ENCODE measurements at regions not wholly inside any gene's neighbourhood (a gene's known extent, or its start where the extent isn't known, plus 50 kb on each side); places are given as distances from the start of the nearest gene placed in this dataset.

DNA sequence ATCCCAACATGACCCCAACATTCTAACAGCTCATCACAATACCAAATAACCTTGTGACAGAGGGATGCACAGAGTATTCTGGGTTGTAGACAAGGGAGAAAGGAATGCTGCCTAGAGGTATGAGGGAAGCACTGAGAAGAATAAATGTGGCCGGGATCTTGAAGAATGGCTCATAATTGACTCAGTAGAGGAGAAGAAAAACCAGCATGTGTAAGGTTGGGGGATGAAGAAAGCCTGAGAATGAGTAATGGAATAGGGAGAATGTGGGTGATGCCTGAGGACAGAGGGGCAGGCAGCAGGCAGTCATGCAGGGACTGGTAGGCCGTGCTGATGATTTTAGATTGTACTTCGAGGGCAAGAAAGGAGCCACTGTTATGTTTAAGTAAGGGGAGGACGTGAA, 75.4 kb upstream of the ELMO1 start:
- Histone ChIP-seq H3K9ac (no peak overlapping the region), H3K27me3 (ENCODE audit: insufficient read depth, low read depth) (no peaks in the 10 kb centered on the region), H3K79me2 (ENCODE audit: insufficient read depth, low read depth) (no peaks in the 10 kb centered on the region), H3K4me1 (ENCODE audit: low read depth, poor library complexity, severe bottlenecking) (no peaks in the 10 kb centered on the region), H3K4me2 (no peak overlapping the region), H3K4me3 (IDR thresholded peaks at IDR 0.05; ENCODE audit: insufficient read depth, low read depth, low read length) (no peak overlapping the region), H3K27ac (no peak overlapping the region), H3K36me3 (ENCODE audit: insufficient read depth) (no peaks in the 10 kb centered on the region), H4K20me1 (ENCODE audit: insufficient read depth) (no peaks in the 10 kb centered on the region), H2AFZ (ENCODE audit: low read depth) (no peak overlapping the region)
- TF ChIP-seq, protein P1, sequence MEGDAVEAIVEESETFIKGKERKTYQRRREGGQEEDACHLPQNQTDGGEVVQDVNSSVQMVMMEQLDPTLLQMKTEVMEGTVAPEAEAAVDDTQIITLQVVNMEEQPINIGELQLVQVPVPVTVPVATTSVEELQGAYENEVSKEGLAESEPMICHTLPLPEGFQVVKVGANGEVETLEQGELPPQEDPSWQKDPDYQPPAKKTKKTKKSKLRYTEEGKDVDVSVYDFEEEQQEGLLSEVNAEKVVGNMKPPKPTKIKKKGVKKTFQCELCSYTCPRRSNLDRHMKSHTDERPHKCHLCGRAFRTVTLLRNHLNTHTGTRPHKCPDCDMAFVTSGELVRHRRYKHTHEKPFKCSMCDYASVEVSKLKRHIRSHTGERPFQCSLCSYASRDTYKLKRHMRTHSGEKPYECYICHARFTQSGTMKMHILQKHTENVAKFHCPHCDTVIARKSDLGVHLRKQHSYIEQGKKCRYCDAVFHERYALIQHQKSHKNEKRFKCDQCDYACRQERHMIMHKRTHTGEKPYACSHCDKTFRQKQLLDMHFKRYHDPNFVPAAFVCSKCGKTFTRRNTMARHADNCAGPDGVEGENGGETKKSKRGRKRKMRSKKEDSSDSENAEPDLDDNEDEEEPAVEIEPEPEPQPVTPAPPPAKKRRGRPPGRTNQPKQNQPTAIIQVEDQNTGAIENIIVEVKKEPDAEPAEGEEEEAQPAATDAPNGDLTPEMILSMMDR (conservative IDR thresholded peaks at IDR 0.05; ENCODE audit: low read depth, low read length): no peak

GRCh38 chr7:37524797-37525196, 76.1 kb upstream of the ELMO1 start:
- no peak overlapping the region for H2AFZ ChIP-seq (ENCODE audit: low read depth)
- H3K79me2 ChIP-seq (ENCODE audit: insufficient read depth, low read depth): no peaks in the 10 kb centered on the region
- H3K27me3 ChIP-seq (ENCODE audit: insufficient read depth, low read depth): no peaks in the 10 kb centered on the region
- H3K9ac ChIP-seq: no peak overlapping the region
- no peak overlapping the region for H3K4me3 ChIP-seq (IDR thresholded peaks at IDR 0.05; ENCODE audit: insufficient read depth, low read depth, low read length)
- TF ChIP-seq, protein P1 (conservative IDR thresholded peaks at IDR 0.05; ENCODE audit: low read depth, low read length): no peak
- H4K20me1 ChIP-seq (ENCODE audit: insufficient read depth): no peaks in the 10 kb centered on the region
- H3K4me2 ChIP-seq: no peak overlapping the region
- no peaks in the 10 kb centered on the region for H3K36me3 ChIP-seq (ENCODE audit: insufficient read depth)
- H3K4me1 ChIP-seq (ENCODE audit: low read depth, poor library complexity, severe bottlenecking): no peaks in the 10 kb centered on the region
- H3K27ac ChIP-seq: no peak overlapping the region

- no peaks in the 10 kb centered on the region for H3K36me3 ChIP-seq (ENCODE audit: insufficient read depth)
- no peaks in the 10 kb centered on the region for H3K4me1 ChIP-seq (ENCODE audit: low read depth, poor library complexity, severe bottlenecking)
- no peak overlapping the region for H3K4me2 ChIP-seq
- no peaks in the 10 kb centered on the region for H3K79me2 ChIP-seq (ENCODE audit: insufficient read depth, low read depth)
- no peak overlapping the region for H2AFZ ChIP-seq (ENCODE audit: low read depth)
- no peak overlapping the region for H3K4me3 ChIP-seq (IDR thresholded peaks at IDR 0.05; ENCODE audit: insufficient read depth, low read depth, low read length)
- H4K20me1 ChIP-seq (ENCODE audit: insufficient read depth): no peaks in the 10 kb centered on the region
- H3K27ac ChIP-seq: no peak overlapping the region
- no peaks in the 10 kb centered on the region for H3K27me3 ChIP-seq (ENCODE audit: insufficient read depth, low read depth)
- TF ChIP-seq, protein P1 (conservative IDR thresholded peaks at IDR 0.05; ENCODE audit: low read depth, low read length): no peak
- no peak overlapping the region for H3K9ac ChIP-seq
Observed at GRCh38 chr7:37526623-37527022, 78.0 kb upstream of the ELMO1 start.

GRCh38 chr7:37527109-37527508, 78.4 kb upstream of the ELMO1 start:
- H3K4me1 ChIP-seq (ENCODE audit: low read depth, poor library complexity, severe bottlenecking): no peaks in the 10 kb centered on the region
- H3K36me3 ChIP-seq (ENCODE audit: insufficient read depth): no peaks in the 10 kb centered on the region

More at GRCh38 chr7:37527109-37527508, 78.4 kb upstream of the ELMO1 start:
- Histone ChIP-seq H3K9ac (no peak overlapping the region), H3K79me2 (ENCODE audit: insufficient read depth, low read depth) (no peaks in the 10 kb centered on the region), H2AFZ (ENCODE audit: low read depth) (no peak overlapping the region), H4K20me1 (ENCODE audit: insufficient read depth) (no peaks in the 10 kb centered on the region), H3K27me3 (ENCODE audit: insufficient read depth, low read depth) (no peaks in the 10 kb centered on the region), H3K4me2 (no peak overlapping the region), H3K4me3 (IDR thresholded peaks at IDR 0.05; ENCODE audit: insufficient read depth, low read depth, low read length) (no peak overlapping the region), H3K27ac (no peak overlapping the region)
- TF ChIP-seq, protein P1 (conservative IDR thresholded peaks at IDR 0.05; ENCODE audit: low read depth, low read length): no peak
